Stimulated activated CD8-positive, alpha-beta memory T cell treated with anti-CD3 and anti-CD28 coated beads, Interleukin-12 subunit alpha, Interleukin-12 subunit beta, amount 100 ng/mL, for 24 hours (primary cell): ENCODE measurements at regions not wholly inside any gene's neighbourhood (a gene's known extent, or its start where the extent isn't known, plus 50 kb on each side); places are given as distances from the start of the nearest gene placed in this dataset.
"Not testable (repeated sequence)": the region's sequence is repeated elsewhere in the genome, so short reads cannot be mapped to it uniquely, and the experiment has no call there.

ENCODE experiments used
- DNase-seq: peaks from one replicate; pipeline ENCODE4 v3.0.0-alpha.2; 2020; ENCODE audit errors: extremely low read depth

- not testable (repeated sequence) for DNase-seq
Observed at GRCh38 chr2:146696787-146697186, 1148.0 kb upstream of the ACVR2A start.

GRCh38 chr2:146681991-146682390 is 1162.8 kb upstream of the ACVR2A start:
- DNase-seq = no peak

GRCh38 chr2:146678516-146678915 is 1166.3 kb upstream of the ACVR2A start:
- no peak for DNase-seq

- DNase-seq = no peak
Observed at GRCh38 chr2:146677280-146677679, 1167.5 kb upstream of the ACVR2A start.

GRCh38 chr2:146669735-146670134 is 1175.1 kb upstream of the ACVR2A start:
- no peak for DNase-seq

- DNase-seq = no peak
Observed at GRCh38 chr2:146666340-146666739, 1178.5 kb upstream of the ACVR2A start.

GRCh38 chr2:146665800-146666199 is 1179.0 kb upstream of the ACVR2A start:
- DNase-seq = no peak

GRCh38 chr2:146661473-146662096 is 1183.2 kb upstream of the ACVR2A start:
- no peak for DNase-seq

GRCh38 chr2:146659976-146660375 is 1184.9 kb upstream of the ACVR2A start:
- no peak for DNase-seq

GRCh38 chr2:146652311-146652710 is 1192.5 kb upstream of the ACVR2A start:
- no peak for DNase-seq

GRCh38 chr2:146651361-146651760 is 1193.5 kb upstream of the ACVR2A start:
- DNase-seq = no peak

- no peak for DNase-seq
Observed at GRCh38 chr2:146642066-146642465, 1202.8 kb upstream of the ACVR2A start.

- no peak for DNase-seq
Observed at GRCh38 chr2:146634230-146635097, 1210.4 kb upstream of the ACVR2A start.

GRCh38 chr2:146633159-146633558 is 1211.7 kb upstream of the ACVR2A start:
- DNase-seq = no peak

- DNase-seq = no peak
Observed at GRCh38 chr2:146632707-146633106, 1212.1 kb upstream of the ACVR2A start.

- no peak for DNase-seq
Observed at GRCh38 chr2:146624430-146625160, 1220.2 kb upstream of the ACVR2A start.

- no peak for DNase-seq
Observed at GRCh38 chr2:146623771-146624170, 1221.1 kb upstream of the ACVR2A start.

GRCh38 chr2:146621656-146622055 is 1223.2 kb upstream of the ACVR2A start:
- DNase-seq = no peak

GRCh38 chr2:146615778-146616177 is 1229.1 kb upstream of the ACVR2A start:
- DNase-seq = no peak

GRCh38 chr2:146608490-146608889 is 1236.3 kb upstream of the ACVR2A start:
- DNase-seq = no peak

GRCh38 chr2:146604521-146604920 is 1240.3 kb upstream of the ACVR2A start:
- no peak for DNase-seq

GRCh38 chr2:146602856-146603255 is 1242.0 kb upstream of the ACVR2A start:
- DNase-seq = no peak

- no peak for DNase-seq
Observed at GRCh38 chr2:146602383-146602782, 1242.4 kb upstream of the ACVR2A start.
